Panc1 (cell line): ENCODE measurements at regions not wholly inside any gene's neighbourhood (a gene's known extent, or its start where the extent isn't known, plus 50 kb on each side); places are given as distances from the start of the nearest gene placed in this dataset.

Experiments used
- CTCF ChIP-seq: fragments of 450-650 bp; IDR thresholded peaks from 2 replicates; pipeline ENCODE4 v1.5.1; 2017; ENCODE audit warnings: mild to moderate bottlenecking
- SIN3A ChIP-seq: IDR thresholded peaks from 2 replicates; pipeline ENCODE4 v1.6.1; 2012; ENCODE audit warnings: low read depth, mild to moderate bottlenecking, low read length, moderate library complexity, borderline replicate concordance; ENCODE audit not compliant: insufficient read depth

DNA sequence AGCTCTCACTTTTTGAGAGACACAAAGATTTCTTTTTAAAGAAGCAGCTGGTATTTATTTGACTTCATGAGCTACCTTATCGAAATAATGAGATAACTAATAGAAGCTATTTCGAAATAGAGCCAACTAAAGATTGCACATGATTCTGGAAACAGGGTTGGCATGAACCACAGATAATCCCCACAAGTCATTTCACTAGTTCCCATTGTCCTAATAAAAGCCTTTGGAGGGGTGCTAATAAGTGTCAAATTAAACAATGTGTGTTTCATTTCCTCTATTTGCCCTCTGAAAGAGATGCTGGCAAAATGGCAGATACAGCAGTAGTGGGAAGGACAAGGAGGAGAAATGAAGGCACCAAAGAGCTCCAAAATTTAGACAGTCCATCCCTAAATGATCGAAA is 78.6 kb upstream of the RIPOR2 start:
- TF ChIP-seq CTCF (no peak), SIN3A (no peak)
